Dermis blood vessel endothelial cell (primary cell): ENCODE measurements at regions not wholly inside any gene's neighbourhood (a gene's known extent, or its start where the extent isn't known, plus 50 kb on each side); places are given as distances from the start of the nearest gene placed in this dataset.

Experiments
- DNase-seq: peaks from one replicate; pipeline ENCODE4 v3.0.0; 2010

GRCh38 chr10:1853801-1854200 is 116.5 kb upstream of the ADARB2 start:
- no peak for DNase-seq

DNA sequence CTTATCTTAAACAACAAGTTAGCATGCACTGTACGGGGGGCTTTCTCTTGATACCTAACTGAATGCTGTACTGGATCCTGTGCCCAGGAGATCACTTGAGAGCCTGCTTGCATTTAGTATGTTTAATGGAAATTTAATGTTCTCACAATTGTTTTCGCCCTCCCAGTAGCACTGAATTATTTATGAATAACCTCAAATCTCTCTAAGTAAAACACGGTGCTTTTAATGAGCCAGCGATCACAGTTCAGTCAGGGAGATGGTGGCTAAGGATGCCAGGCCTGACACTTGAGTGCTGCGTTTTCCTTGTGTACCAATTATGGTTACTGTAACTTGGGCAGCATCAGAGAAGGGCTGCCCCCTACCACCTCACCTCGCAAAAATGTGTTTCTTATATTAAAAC is 115.5 kb upstream of the ADARB2 start:
- no peak for DNase-seq

DNA sequence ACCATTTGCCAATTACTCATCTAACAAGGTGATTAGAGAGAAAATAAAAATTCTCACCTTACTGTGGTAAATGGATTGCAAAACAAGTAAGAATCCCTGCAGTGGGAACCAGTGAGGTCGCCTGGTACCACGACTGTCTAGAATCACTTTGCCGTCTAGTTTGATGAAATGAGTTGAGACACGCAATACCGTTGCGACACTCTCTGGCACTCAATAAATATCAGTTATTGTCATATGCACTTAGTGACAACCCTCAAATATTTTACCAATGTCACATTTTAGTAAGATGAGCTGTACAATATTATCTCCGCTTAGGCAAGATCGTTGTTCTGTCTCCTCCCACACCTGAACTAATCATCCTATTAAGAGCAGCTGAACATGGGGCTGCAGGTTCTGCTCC is 114.4 kb upstream of the ADARB2 start:
- DNase-seq, result no peak

DNA sequence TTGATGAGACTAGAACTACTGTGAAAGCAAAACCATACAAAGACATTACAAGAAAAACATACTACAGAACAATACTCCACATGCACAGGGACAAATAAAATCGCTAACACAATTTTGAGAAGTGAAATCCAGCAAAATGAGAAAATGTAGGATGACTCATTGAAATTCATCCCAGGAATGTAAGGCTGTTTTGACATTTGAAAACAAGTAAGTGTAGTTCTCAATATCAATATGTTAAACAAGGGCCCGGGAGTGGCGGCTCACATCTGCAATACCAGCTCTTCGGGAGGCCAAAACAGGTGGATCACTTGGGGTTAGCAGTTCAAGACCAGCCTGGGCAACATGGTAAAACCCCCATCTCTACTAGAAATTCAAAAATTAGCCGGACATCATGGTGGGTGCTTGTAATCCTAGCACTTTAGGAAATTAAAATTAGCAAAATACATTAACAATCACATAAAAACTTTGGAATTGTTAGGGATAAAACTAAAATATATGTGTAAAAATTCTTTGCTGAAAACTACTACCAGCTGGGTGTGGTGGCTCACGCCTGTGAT is 113.7 kb upstream of the ADARB2 start:
- no peak for DNase-seq

- DNase-seq, result no peak
These were observed 110.0 kb upstream of the ADARB2 start for GRCh38 chr10:1847361-1847760.

- no peak for DNase-seq
These were observed 108.7 kb upstream of the ADARB2 start for GRCh38 chr10:1846032-1846431.

DNA sequence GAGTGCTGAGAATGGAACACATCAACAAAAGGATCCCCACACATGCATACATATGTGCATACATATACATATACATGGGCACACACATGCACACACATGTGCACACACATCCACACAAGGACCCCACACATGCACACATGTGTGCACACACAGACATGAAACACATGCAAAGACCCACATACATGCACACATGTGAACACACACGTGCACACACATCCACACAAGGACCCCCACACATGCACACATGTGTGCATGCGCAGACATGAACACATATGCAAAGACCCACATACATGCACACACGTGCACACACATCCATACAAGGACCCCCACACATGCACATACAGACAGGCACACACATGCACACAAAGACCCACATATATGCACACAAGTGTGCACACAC is 104.4 kb upstream of the ADARB2 start:
- DNase-seq, result no peak

- no peak for DNase-seq
These were observed 92.4 kb upstream of the ADARB2 start for GRCh38 chr10:1829712-1830111.

- DNase-seq, result no peak
These were observed 87.6 kb upstream of the ADARB2 start for GRCh38 chr10:1824928-1825327.

- DNase-seq, result no peak
These were observed 77.2 kb upstream of the ADARB2 start for GRCh38 chr10:1814556-1814955.

DNA sequence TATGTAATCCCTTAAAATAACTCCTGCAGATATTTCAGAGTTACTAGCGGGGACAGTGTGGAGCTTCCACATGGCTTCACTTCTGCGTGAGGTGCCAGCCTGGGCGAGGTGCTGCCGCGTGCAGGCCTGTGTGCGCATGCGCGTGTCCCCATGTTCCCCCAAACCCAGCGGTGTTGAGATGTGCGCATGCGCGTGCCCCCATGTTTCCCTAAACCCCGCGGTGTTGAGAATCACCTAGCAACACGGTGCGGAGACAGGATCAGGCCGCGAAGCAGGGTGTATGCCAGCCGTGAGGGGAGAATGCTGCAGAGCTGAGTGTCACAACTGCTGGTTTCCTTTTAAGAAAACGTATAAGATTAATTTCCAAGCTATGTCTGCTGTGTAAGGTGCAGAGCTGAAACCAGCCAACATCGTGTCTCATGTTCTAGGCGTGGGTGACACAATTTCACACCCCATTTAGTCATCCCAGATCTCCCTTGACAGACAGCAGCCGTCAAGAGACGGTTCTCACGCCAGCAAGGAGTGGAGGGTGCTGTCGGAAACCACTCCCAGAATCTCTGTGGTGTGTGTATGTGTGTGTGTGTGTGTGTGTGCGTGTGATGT is 71.9 kb upstream of the ADARB2 start:
- DNase-seq, result no peak

- no peak for DNase-seq
These were observed 70.6 kb upstream of the ADARB2 start for GRCh38 chr10:1807924-1808323.

GRCh38 chr10:1807196-1807595 is 69.9 kb upstream of the ADARB2 start:
- no peak for DNase-seq

GRCh38 chr10:1802413-1802812 is 65.1 kb upstream of the ADARB2 start:
- DNase-seq, result no peak

- no peak for DNase-seq
These were observed 51.1 kb upstream of the ADARB2 start for GRCh38 chr10:1788401-1788800.
